Endothelial cell of umbilical vein (primary cell): ENCODE measurements at regions not wholly inside any gene's neighbourhood (a gene's known extent, or its start where the extent isn't known, plus 50 kb on each side); places are given as distances from the start of the nearest gene placed in this dataset.

Experiments
- BruUV-seq: library from RNA; stranded (reverse); fragments of 400-500 nt; replicated peaks from 2 replicates; lab custom pipeline; 2021; lab: Mats Ljungman, UMichigan
- CTCF ChIA-PET: fragments of 300-600, 350-600 bp; sonication (Branson Sonifier 250); formaldehyde crosslinking; loops from one replicate; lab custom pipeline; 2021; ENCODE audit warnings: antibody characterized with exemption, inconsistent platforms; lab: Charles Lee
- POLR2A ChIA-PET: fragments of 300-600, 350-600 bp; sonication (Branson Sonifier 250); formaldehyde crosslinking; loops from one replicate; lab custom pipeline; 2021; ENCODE audit warnings: antibody characterized with exemption, inconsistent platforms; lab: Charles Lee
- DNase-seq: peaks from one replicate; pipeline ENCODE4 v3.0.0-alpha.2; 2011; ENCODE audit warnings: low read depth, low spot score
- FAIRE-seq: peaks from 2 replicates; lab custom pipeline; 2011; peaks lifted over from hg19 to GRCh38; lab: Jason Lieb, UNC
- H2AFZ ChIP-seq: 2 replicates; pipeline ENCODE4 v1.6.0; 2012; ENCODE audit warnings: low read depth, low read length, control low read depth, inconsistent platforms
- H3K27ac ChIP-seq: 2 replicates; pipeline ENCODE4 v1.5.1; 2011; ENCODE audit warnings: low read depth, mild to moderate bottlenecking, control low read depth, low read length, moderate library complexity; ENCODE audit not compliant: insufficient read depth
- H3K27me3 ChIP-seq, 2 experiments: 2 replicates each; pipeline versions ENCODE4 v1.6.0 to v1.6.1; 2011; ENCODE audit warnings: low read length in 2 of 2, mixed read lengths in 1 of 2; ENCODE audit not compliant: control insufficient read depth in 2 of 2, insufficient read depth in 2 of 2
- H3K36me3 ChIP-seq, 2 experiments: 2 replicates in 1 of 2; 3 replicates in 1 of 2; pipeline ENCODE4 v1.5.1; 2011; ENCODE audit warnings: low read length in 2 of 2, mild to moderate bottlenecking in 1 of 2, moderate library complexity in 1 of 2; ENCODE audit not compliant: control insufficient read depth in 2 of 2, insufficient read depth in 2 of 2; ENCODE audit errors: extremely low read depth in 1 of 2
- H3K4me1 ChIP-seq: 3 replicates; pipeline ENCODE4 v1.5.1; 2011; ENCODE audit warnings: mild to moderate bottlenecking, low read length; ENCODE audit not compliant: control insufficient read depth, insufficient read depth; ENCODE audit errors: extremely low read depth
- H3K4me2 ChIP-seq: 2 replicates; pipeline ENCODE4 v1.6.1; 2011; ENCODE audit warnings: low read length, control low read depth, mixed read lengths; ENCODE audit not compliant: insufficient read depth
- H3K4me3 ChIP-seq, 3 experiments: fragments of 200-600 bp in 1 of 3; sonication (generic), shearing (Covaris generic) in 1 of 3; replicated peaks in 1 of 3; 2 replicates each; pipeline ENCODE4 v1.5.1; 2011 to 2016; ENCODE audit warnings: control low read depth in 3 of 3, low read length in 3 of 3, mild to moderate bottlenecking in 2 of 3, inconsistent platforms in 1 of 3, low read depth in 1 of 3, moderate library complexity in 1 of 3; ENCODE audit not compliant: insufficient read depth in 1 of 3
- H3K79me2 ChIP-seq: 2 replicates; pipeline ENCODE4 v1.6.0; 2012; ENCODE audit warnings: low read length, inconsistent platforms; ENCODE audit not compliant: control insufficient read depth, insufficient read depth
- H3K9ac ChIP-seq: replicated peaks from 2 replicates; pipeline ENCODE3; 2011; ENCODE audit warnings: low read length, control low read depth; ENCODE audit not compliant: insufficient read depth; ENCODE audit errors: extremely low read depth
- H3K9me1 ChIP-seq: replicated peaks from 3 replicates; pipeline ENCODE4 v1.6.0; 2011; ENCODE audit warnings: mild to moderate bottlenecking, low read length; ENCODE audit not compliant: control insufficient read depth, insufficient read depth; ENCODE audit errors: extremely low read depth
- H3K9me3 ChIP-seq: replicated peaks from 2 replicates; pipeline ENCODE4 v1.5.1; 2012; ENCODE audit warnings: low read length, inconsistent platforms; ENCODE audit not compliant: control insufficient read depth, insufficient read depth
- H4K20me1 ChIP-seq: replicated peaks from 2 replicates; pipeline ENCODE3; 2011; ENCODE audit warnings: mild to moderate bottlenecking, low read length; ENCODE audit not compliant: control insufficient read depth, insufficient read depth; ENCODE audit errors: extremely low read depth
- EZH2 ChIP-seq: IDR thresholded peaks from 2 replicates; pipeline ENCODE4 v1.6.1; 2012; ENCODE audit warnings: borderline replicate concordance, low read depth, mild to moderate bottlenecking, moderate library complexity, low read length, inconsistent platforms; ENCODE audit not compliant: severe bottlenecking
- FOS ChIP-seq: IDR thresholded peaks from 2 replicates; pipeline ENCODE4 v1.6.1; 2011; ENCODE audit warnings: mild to moderate bottlenecking, low read length, moderate library complexity, borderline replicate concordance; ENCODE audit not compliant: insufficient read depth
- GATA2 ChIP-seq: IDR thresholded peaks from 2 replicates; pipeline ENCODE4 v1.7.0; 2011; ENCODE audit warnings: low read depth, mild to moderate bottlenecking, moderate library complexity, mixed read lengths, low read length; ENCODE audit not compliant: insufficient read length, insufficient read depth
- JUN ChIP-seq: IDR thresholded peaks from 2 replicates; pipeline ENCODE4 v1.6.1; 2011; ENCODE audit warnings: borderline replicate concordance, low read depth; ENCODE audit not compliant: insufficient read length, insufficient read depth
- MYC ChIP-seq: IDR thresholded peaks from one replicate; pipeline ENCODE4 v1.6.1; 2011; ENCODE audit warnings: mild to moderate bottlenecking, low read depth, low read length
- POLR2A ChIP-seq: IDR thresholded peaks from 2 replicates; pipeline ENCODE4 v1.6.1; 2012; ENCODE audit warnings: low read depth, mild to moderate bottlenecking, control low read depth, low read length
- POLR2AphosphoS5 ChIP-seq: IDR thresholded peaks from 2 replicates; pipeline ENCODE4 v1.6.1; 2012; ENCODE audit warnings: low read depth, mild to moderate bottlenecking, control low read depth, low read length, moderate library complexity; ENCODE audit not compliant: insufficient read depth
- dilution Hi-C: fragments of 300-500 bp; cut with MboI; formaldehyde crosslinking; loops from one replicate; pipeline ENCODE4 v1.15.0; 2019; ENCODE audit warnings: low sequenced_read_pairs; ENCODE audit not compliant: extremely low pct_ligation_motif_present
- intact Hi-C: fragments of 100-400 bp; cut with micrococcal nuclease; formaldehyde crosslinking; loops from one replicate; pipeline ENCODE4 v1.10.0; 2022
- TF ChIP-seq, protein P1 (sequence below), 2 donors: IDR thresholded peaks; 1 replicate in 1 of 2; 2 replicates in 1 of 2; pipeline ENCODE4 v1.5.1; 2011; ENCODE audit warnings: low read length in 2 of 2, mild to moderate bottlenecking in 2 of 2, moderate library complexity in 2 of 2, control low read depth in 1 of 2, inconsistent platforms in 1 of 2, low read depth in 1 of 2; ENCODE audit not compliant: insufficient read depth in 1 of 2; ENCODE audit errors: extremely low read depth in 1 of 2
- TF ChIP-seq, protein P2 (sequence below): IDR thresholded peaks from 2 replicates; pipeline ENCODE4 v1.6.1; 2011; ENCODE audit not compliant: insufficient read depth, insufficient read length

DNA sequence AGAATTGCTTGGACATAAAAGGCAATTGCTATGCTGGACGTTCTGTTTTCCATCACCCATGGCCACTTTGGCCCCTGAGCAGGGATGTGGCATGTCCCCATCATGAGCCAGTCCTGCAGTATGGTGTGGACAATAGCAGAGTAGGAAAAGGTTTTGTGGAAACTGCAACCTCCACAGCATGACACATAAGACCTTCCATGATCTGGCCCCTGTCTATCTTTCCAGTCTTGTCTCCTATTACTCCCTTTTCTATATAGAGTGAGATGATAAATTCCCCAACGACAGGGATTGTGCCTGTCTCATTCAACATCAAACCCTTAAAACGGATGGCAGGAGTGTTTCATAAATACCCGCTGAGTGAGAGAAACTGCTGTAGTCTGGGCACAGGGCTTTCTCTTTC, 174.7 kb upstream of the PTCH1 start:
- dilution Hi-C loops, result no loop called here
- CTCF ChIA-PET, result no interaction called here

More for the DNA sequence above, 174.7 kb upstream of the PTCH1 start:
- DNase-seq (no peak), FAIRE-seq (no peak)
- Histone ChIP-seq H2AFZ (no peak overlapping the region), H3K79me2 (no peaks in the 10 kb centered on the region), H3K27ac (no peak overlapping the region), H3K27me3 (peaks cover 0 to 6% of the 10 kb centered on the region in 2 experiments), H3K4me3 (no peak overlapping the region), H3K4me2 (no peak overlapping the region), H3K36me3 (no peaks in the 10 kb centered on the region), H3K9me3 (no peaks in the 10 kb centered on the region), H3K4me1 (no peaks in the 10 kb centered on the region), H3K9ac (no peak overlapping the region), H3K9me1 (no peaks in the 10 kb centered on the region), H4K20me1 (no peaks in the 10 kb centered on the region)
- POLR2A ChIA-PET, result no interaction called here
- TF ChIP-seq, protein P1, sequence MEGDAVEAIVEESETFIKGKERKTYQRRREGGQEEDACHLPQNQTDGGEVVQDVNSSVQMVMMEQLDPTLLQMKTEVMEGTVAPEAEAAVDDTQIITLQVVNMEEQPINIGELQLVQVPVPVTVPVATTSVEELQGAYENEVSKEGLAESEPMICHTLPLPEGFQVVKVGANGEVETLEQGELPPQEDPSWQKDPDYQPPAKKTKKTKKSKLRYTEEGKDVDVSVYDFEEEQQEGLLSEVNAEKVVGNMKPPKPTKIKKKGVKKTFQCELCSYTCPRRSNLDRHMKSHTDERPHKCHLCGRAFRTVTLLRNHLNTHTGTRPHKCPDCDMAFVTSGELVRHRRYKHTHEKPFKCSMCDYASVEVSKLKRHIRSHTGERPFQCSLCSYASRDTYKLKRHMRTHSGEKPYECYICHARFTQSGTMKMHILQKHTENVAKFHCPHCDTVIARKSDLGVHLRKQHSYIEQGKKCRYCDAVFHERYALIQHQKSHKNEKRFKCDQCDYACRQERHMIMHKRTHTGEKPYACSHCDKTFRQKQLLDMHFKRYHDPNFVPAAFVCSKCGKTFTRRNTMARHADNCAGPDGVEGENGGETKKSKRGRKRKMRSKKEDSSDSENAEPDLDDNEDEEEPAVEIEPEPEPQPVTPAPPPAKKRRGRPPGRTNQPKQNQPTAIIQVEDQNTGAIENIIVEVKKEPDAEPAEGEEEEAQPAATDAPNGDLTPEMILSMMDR (IDR thresholded peaks at IDR 0.05; ENCODE audit: extremely low read depth in 1 of 2, insufficient read depth in 1 of 2, low read depth in 1 of 2, low read length in 2 of 2), result no peak
- TF ChIP-seq EZH2 (no peak), MYC (no peak), POLR2AphosphoS5 (no peak), FOS (no peak), GATA2 (no peak), JUN (no peak), POLR2A (no peak)
- TF ChIP-seq, protein P2, sequence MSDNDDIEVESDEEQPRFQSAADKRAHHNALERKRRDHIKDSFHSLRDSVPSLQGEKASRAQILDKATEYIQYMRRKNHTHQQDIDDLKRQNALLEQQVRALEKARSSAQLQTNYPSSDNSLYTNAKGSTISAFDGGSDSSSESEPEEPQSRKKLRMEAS, result no peak
- intact Hi-C loops, result no loop called here
- no TSS peak for BruUV-seq
